SK-N-SH treated with all-trans-retinoic acid at 6 μM for 48 hours (cell line): ENCODE measurements at regions not wholly inside any gene's neighbourhood (a gene's known extent, or its start where the extent isn't known, plus 50 kb on each side); places are given as distances from the start of the nearest gene placed in this dataset.

Experiments
- ATAC-seq: fragments of 200-7000 bp; cut with Tn5 transposase; 3 replicates; pipeline ENCODE4 v1.9.1; 2020; ENCODE audit warnings: mild to moderate bottlenecking, moderate library complexity
- ARNTL ChIP-seq: fragments of 450-650 bp; formaldehyde crosslinking; IDR thresholded peaks from 2 replicates; pipeline ENCODE4 v1.5.0; 2020; ENCODE audit warnings: low read depth, mild to moderate bottlenecking, moderate library complexity, borderline replicate concordance
- BACH2 ChIP-seq: fragments of 250-450 bp; sonication (Bioruptor Pico); IDR thresholded peaks from 2 replicates; pipeline ENCODE4 v1.9.0; 2021; ENCODE audit warnings: mild to moderate bottlenecking, borderline replicate concordance
- CSDC2 ChIP-seq: fragments of 250-450 bp; sonication (Bioruptor Pico); IDR thresholded peaks from 2 replicates; pipeline ENCODE4 v1.5.0; 2020; ENCODE audit warnings: mild to moderate bottlenecking, moderate library complexity
- ESRRG ChIP-seq: fragments of 250-450 bp; sonication (Bioruptor Pico); IDR thresholded peaks from 2 replicates; pipeline ENCODE4 v1.6.1; 2021; ENCODE audit warnings: mild to moderate bottlenecking
- GLIS3 ChIP-seq: fragments of 250-450 bp; sonication (Bioruptor Pico); IDR thresholded peaks from 2 replicates; pipeline ENCODE4 v1.5.0; 2020; ENCODE audit warnings: mild to moderate bottlenecking, moderate library complexity
- ISL1 ChIP-seq: fragments of 250-450 bp; sonication (Bioruptor Pico); IDR thresholded peaks from 2 replicates; pipeline ENCODE4 v2.1.2; 2022; ENCODE audit warnings: mild to moderate bottlenecking, moderate library complexity
- OSR1 ChIP-seq: fragments of 250-450 bp; sonication (Bioruptor Pico); IDR thresholded peaks from 2 replicates; pipeline ENCODE4 v1.8.0; 2022; ENCODE audit warnings: moderate library complexity, mild to moderate bottlenecking, inconsistent platforms
- PPARA ChIP-seq: fragments of 250-450 bp; sonication (Bioruptor Pico); IDR thresholded peaks from 2 replicates; pipeline ENCODE4 v1.5.0; 2020; ENCODE audit warnings: mild to moderate bottlenecking, borderline replicate concordance
- RARB ChIP-seq: fragments of 250-450 bp; sonication (Bioruptor Pico); IDR thresholded peaks from 2 replicates; pipeline ENCODE4 v1.8.0; 2021; ENCODE audit warnings: mild to moderate bottlenecking, moderate library complexity
- SNAI2 ChIP-seq: fragments of 250-450 bp; sonication (Bioruptor Pico); IDR thresholded peaks from 2 replicates; pipeline ENCODE4 v1.5.0; 2020; ENCODE audit warnings: mild to moderate bottlenecking, moderate library complexity
- TCF4 ChIP-seq: fragments of 250-450 bp; sonication (Bioruptor Pico); IDR thresholded peaks from 2 replicates; pipeline ENCODE4 v1.8.0; 2021; ENCODE audit warnings: mild to moderate bottlenecking, moderate library complexity, borderline replicate concordance
- TOX ChIP-seq: fragments of 250-450 bp; sonication (Bioruptor Pico); IDR thresholded peaks from 2 replicates; pipeline ENCODE4 v1.8.0; 2021; ENCODE audit warnings: mild to moderate bottlenecking, moderate library complexity, borderline replicate concordance
- ZC3H10 ChIP-seq: fragments of 250-450 bp; sonication (Bioruptor Pico); IDR thresholded peaks from 2 replicates; pipeline ENCODE4 v1.5.1; 2021; ENCODE audit warnings: mild to moderate bottlenecking, moderate library complexity
- ZFP3 ChIP-seq: fragments of 250-450 bp; sonication (Bioruptor Pico); IDR thresholded peaks from 2 replicates; pipeline ENCODE4 v1.5.0; 2020; ENCODE audit warnings: mild to moderate bottlenecking, moderate library complexity
- ZNF565 ChIP-seq: fragments of 450-650 bp; formaldehyde crosslinking; conservative IDR thresholded peaks from 2 replicates; pipeline ENCODE4 v1.5.0; 2020; ENCODE audit warnings: low read depth, mild to moderate bottlenecking, moderate library complexity
- ZNF70 ChIP-seq: fragments of 450-650 bp; formaldehyde crosslinking; IDR thresholded peaks from 2 replicates; pipeline ENCODE4 v1.5.0; 2020; ENCODE audit warnings: mild to moderate bottlenecking, moderate library complexity
- ZNF8 ChIP-seq: fragments of 450-650 bp; formaldehyde crosslinking; IDR thresholded peaks from 2 replicates; pipeline ENCODE4 v1.5.0; 2020; ENCODE audit warnings: mild to moderate bottlenecking, moderate library complexity
- TF ChIP-seq, protein P1 (sequence below): fragments of 250-450 bp; sonication (Bioruptor Pico); IDR thresholded peaks from 2 replicates; pipeline ENCODE4 v1.5.0; 2020; ENCODE audit warnings: mild to moderate bottlenecking, moderate library complexity
- TF ChIP-seq, protein P2 (sequence below): fragments of 250-450 bp; sonication (Bioruptor Pico); IDR thresholded peaks from 2 replicates; pipeline ENCODE4 v1.5.1; 2021; ENCODE audit warnings: mild to moderate bottlenecking, moderate library complexity
- TF ChIP-seq, protein P3 (sequence below): fragments of 250-450 bp; sonication (Bioruptor Pico); IDR thresholded peaks from 2 replicates; pipeline ENCODE4 v1.8.0; 2020; ENCODE audit warnings: mild to moderate bottlenecking, moderate library complexity, borderline replicate concordance

DNA sequence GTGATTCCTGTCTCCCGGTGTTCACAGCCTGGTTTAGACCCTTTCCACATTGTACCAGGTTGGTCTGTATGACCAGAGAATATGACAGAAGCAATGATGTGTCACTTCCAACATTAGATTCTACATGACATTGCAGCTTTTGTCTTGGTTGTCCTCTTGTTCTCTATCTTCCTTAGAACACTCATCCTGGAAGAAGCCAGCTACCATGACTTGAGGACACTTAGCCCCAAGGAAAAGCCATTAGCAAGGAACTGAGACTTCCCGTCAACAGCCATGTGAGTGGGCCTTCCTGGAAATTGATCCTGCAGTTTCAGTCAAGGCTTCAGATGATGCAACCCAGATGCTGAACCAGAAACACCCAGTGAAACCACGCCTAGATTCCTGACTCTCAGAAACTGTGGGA, 143.3 kb downstream of the MREG start (continued):
- TF ChIP-seq, protein P1, sequence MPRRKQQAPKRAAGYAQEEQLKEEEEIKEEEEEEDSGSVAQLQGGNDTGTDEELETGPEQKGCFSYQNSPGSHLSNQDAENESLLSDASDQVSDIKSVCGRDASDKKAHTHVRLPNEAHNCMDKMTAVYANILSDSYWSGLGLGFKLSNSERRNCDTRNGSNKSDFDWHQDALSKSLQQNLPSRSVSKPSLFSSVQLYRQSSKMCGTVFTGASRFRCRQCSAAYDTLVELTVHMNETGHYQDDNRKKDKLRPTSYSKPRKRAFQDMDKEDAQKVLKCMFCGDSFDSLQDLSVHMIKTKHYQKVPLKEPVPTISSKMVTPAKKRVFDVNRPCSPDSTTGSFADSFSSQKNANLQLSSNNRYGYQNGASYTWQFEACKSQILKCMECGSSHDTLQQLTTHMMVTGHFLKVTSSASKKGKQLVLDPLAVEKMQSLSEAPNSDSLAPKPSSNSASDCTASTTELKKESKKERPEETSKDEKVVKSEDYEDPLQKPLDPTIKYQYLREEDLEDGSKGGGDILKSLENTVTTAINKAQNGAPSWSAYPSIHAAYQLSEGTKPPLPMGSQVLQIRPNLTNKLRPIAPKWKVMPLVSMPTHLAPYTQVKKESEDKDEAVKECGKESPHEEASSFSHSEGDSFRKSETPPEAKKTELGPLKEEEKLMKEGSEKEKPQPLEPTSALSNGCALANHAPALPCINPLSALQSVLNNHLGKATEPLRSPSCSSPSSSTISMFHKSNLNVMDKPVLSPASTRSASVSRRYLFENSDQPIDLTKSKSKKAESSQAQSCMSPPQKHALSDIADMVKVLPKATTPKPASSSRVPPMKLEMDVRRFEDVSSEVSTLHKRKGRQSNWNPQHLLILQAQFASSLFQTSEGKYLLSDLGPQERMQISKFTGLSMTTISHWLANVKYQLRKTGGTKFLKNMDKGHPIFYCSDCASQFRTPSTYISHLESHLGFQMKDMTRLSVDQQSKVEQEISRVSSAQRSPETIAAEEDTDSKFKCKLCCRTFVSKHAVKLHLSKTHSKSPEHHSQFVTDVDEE (CRISPR knock-in tag) = no peak
- no peak for TF ChIP-seq CSDC2 (CRISPR knock-in tag)
- TF ChIP-seq GLIS3 = no peak
- no peak for TF ChIP-seq SNAI2 (CRISPR knock-in tag)
- no peak for TF ChIP-seq ARNTL (CRISPR knock-in tag)
- no peak for TF ChIP-seq TCF4
- no peak for TF ChIP-seq ISL1

DNA sequence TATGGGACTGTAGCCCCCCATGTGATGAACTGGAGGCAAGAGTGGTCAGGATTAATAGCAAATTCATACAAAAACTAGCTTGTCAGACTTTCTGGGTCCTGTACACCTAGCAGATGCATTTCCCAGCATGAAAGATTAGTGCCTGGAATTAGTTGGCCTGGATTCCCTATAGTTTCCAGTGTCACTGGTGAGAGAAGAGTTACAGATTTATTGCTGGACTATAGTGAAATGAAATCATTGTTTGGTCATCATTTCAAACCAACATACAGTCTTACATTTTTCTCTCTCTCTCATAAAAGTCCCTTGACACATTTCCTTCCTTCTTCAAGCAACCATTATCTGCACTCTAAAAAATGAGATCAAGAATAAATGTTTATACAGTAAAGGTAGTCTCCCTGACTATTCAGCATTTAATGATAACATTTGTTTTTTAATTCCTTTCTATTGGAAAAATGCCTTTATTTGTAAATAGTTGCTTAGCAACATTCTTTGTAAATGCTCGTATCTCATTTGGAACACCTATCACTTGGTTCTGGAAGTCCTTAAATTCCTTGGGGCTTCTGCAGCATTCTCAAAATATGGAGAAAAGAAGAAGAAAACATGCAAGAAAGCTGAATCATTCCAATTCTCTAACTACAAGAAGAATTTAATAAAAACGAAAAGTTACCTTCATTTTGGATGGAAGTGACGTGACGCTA, 144.4 kb downstream of the MREG start:
- TF ChIP-seq TCF4 (no peak), PPARA (CRISPR knock-in tag) (no peak), ZNF8 (CRISPR knock-in tag) (no peak), SNAI2 (CRISPR knock-in tag) (no peak), TOX (CRISPR knock-in tag) (no peak), ZNF70 (CRISPR knock-in tag) (no peak), ZC3H10 (no peak), CSDC2 (CRISPR knock-in tag) (no peak), ARNTL (CRISPR knock-in tag) (no peak), GLIS3 (no peak), ESRRG (no peak), ZFP3 (CRISPR knock-in tag) (no peak), BACH2 (no peak), ZNF565 (no peak)
- TF ChIP-seq, protein P1 (CRISPR knock-in tag) = no peak
- TF ChIP-seq, protein P2, sequence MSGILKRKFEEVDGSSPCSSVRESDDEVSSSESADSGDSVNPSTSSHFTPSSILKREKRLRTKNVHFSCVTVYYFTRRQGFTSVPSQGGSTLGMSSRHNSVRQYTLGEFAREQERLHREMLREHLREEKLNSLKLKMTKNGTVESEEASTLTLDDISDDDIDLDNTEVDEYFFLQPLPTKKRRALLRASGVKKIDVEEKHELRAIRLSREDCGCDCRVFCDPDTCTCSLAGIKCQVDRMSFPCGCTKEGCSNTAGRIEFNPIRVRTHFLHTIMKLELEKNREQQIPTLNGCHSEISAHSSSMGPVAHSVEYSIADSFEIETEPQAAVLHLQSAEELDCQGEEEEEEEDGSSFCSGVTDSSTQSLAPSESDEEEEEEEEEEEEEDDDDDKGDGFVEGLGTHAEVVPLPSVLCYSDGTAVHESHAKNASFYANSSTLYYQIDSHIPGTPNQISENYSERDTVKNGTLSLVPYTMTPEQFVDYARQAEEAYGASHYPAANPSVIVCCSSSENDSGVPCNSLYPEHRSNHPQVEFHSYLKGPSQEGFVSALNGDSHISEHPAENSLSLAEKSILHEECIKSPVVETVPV (CRISPR knock-in tag) = no peak

DNA sequence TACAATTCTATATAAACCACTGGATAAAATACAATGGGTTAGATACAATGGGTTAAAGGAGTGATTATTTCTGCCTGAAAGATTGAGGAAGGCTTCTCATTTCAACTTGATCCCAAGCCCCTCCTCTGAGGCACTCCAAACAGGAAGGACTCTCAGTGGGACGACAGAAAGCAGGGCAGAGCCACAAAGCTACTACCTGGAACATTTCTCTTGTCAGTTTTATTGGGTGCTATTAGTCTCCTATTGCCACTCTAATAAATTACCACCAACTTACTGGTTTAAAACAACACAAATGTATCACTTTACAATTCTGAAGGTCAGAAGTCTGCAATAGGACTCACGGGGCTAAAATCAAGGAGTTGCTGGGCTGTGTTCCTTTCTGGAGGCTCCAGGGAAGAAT, 146.7 kb downstream of the MREG start:
- ATAC-seq = no peak
- TF ChIP-seq, protein P3, sequence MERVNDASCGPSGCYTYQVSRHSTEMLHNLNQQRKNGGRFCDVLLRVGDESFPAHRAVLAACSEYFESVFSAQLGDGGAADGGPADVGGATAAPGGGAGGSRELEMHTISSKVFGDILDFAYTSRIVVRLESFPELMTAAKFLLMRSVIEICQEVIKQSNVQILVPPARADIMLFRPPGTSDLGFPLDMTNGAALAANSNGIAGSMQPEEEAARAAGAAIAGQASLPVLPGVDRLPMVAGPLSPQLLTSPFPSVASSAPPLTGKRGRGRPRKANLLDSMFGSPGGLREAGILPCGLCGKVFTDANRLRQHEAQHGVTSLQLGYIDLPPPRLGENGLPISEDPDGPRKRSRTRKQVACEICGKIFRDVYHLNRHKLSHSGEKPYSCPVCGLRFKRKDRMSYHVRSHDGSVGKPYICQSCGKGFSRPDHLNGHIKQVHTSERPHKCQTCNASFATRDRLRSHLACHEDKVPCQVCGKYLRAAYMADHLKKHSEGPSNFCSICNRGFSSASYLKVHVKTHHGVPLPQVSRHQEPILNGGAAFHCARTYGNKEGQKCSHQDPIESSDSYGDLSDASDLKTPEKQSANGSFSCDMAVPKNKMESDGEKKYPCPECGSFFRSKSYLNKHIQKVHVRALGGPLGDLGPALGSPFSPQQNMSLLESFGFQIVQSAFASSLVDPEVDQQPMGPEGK (CRISPR knock-in tag) = no peak
- no peak for TF ChIP-seq OSR1 (CRISPR knock-in tag)

More for the DNA sequence above, 144.4 kb downstream of the MREG start:
- no peak for ATAC-seq

DNA sequence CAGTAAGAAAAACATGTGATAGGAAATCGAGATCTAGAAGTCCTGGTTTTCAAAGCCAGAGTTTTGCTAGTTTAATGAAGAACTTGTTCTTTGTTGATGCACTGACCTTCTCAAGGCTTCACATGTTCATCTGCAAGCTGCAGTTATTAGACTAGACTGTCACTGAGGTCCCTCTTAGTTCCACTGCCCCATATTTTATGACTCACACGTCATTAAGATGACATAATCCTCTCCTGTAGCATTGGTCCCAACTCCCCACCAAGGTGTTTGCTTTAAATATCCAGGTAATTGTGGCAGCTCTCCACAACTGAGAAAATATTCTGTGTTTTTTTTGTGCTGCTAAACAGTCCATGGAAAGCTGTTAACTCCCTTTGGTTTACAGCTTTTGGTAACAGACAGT, 149.7 kb downstream of the MREG start:
- ATAC-seq = no peak
- TF ChIP-seq ZNF8 (CRISPR knock-in tag) (no peak), TCF4 (no peak), ISL1 (no peak), CSDC2 (CRISPR knock-in tag) (no peak), SNAI2 (CRISPR knock-in tag) (no peak), TOX (CRISPR knock-in tag) (no peak), RARB (CRISPR knock-in tag) (no peak), OSR1 (CRISPR knock-in tag) (no peak), PPARA (CRISPR knock-in tag) (no peak), ZNF565 (no peak), GLIS3 (no peak), ESRRG (no peak)
